ENCODE measurements at regions not wholly inside any gene's neighbourhood (a gene's known extent, or its start where the extent isn't known, plus 50 kb on each side); places are given as distances from the start of the nearest gene placed in this dataset.

DNA sequence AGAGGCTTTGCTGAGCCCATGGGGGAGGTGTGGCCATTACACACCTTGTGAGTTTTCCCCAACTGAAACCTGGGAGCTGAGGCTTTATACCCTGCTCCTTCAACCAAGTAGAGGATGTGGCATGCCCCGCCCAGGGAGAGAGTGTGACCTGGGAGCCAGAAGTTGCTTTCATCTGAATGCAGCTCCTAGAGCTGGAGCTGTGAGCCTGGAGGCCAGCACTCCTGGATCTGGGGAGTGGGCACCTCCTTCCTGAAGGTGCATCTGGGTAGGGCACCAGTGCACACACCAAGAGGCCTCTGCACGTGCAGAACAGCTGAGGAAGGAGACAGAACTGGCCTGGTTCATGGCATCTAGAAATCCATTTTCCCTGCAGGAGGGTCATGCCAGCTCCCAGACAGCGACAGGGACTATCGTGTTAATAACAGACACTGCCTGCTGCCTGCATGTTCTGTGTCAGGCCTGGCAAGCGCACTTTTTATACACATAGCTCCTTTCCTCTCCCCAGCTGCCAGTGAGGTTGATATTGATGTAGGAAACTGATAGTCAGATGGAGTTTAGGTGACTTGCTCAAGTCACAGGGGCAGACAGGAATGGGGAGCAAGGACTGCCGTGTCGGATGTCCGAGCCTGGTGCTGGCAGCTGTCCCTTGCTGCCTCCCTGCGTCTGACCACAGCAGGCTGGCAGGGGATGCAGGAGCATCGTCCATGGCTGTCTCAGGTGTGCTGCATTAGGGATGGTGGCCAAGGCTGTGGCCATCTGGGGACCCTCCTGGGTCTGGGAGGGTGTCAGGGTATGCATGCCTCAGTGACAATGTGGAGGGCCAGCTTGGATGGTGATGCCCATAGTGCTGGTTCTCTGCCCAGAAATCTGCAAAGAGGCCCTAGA lies 189.9 kb upstream of the CXCL12 start:
- Histone ChIP-seq H3K9ac (ENCODE audit: low read length) (no peak overlapping the region), H3K79me2 (ENCODE audit: insufficient read depth, low read length) (no peaks in the 10 kb centered on the region), H3K27ac (ENCODE audit: low read depth, low read length) (no peak overlapping the region), H3K27me3 (ENCODE audit: insufficient read depth, low read length) (peaks cover 6% of the 10 kb centered on the region; the same call in 1 of the 2 replicates), H3K36me3 (ENCODE audit: control insufficient read depth in 1 of 2, insufficient read depth in 2 of 2, low read length in 2 of 2) (no peaks in the 10 kb centered on the region), H3K9me3 (ENCODE audit: control insufficient read depth in 1 of 2, insufficient read depth in 1 of 2, low read depth in 1 of 2, low read length in 2 of 2) (no peaks in the 10 kb centered on the region), H2AFZ (ENCODE audit: low read depth, low read length, poor library complexity, severe bottlenecking) (no peak overlapping the region), H3K4me2 (ENCODE audit: low read length) (no peak overlapping the region), H3K4me1 (ENCODE audit: control insufficient read depth in 1 of 2, insufficient read depth in 2 of 2, low read length in 2 of 2) (no peaks in the 10 kb centered on the region), H4K20me1 (ENCODE audit: insufficient read depth) (no peaks in the 10 kb centered on the region), H3K4me3 (replicated peaks in 1 of 2; ENCODE audit: low read depth in 1 of 2, low read length in 2 of 2) (no peak overlapping the region), H3K9me2 (ENCODE audit: insufficient read depth) (no peaks in the 10 kb centered on the region)
- TF ChIP-seq, protein P1, sequence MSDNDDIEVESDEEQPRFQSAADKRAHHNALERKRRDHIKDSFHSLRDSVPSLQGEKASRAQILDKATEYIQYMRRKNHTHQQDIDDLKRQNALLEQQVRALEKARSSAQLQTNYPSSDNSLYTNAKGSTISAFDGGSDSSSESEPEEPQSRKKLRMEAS (IDR thresholded peaks at IDR 0.05) = no peak
- no peak for TF ChIP-seq JUND (IDR thresholded peaks at IDR 0.05)
- TF ChIP-seq POLR2A (IDR thresholded peaks at IDR 0.05; ENCODE audit: borderline replicate concordance, extremely low read depth, insufficient read depth, insufficient read length) = no peak
- TF ChIP-seq, protein P2, sequence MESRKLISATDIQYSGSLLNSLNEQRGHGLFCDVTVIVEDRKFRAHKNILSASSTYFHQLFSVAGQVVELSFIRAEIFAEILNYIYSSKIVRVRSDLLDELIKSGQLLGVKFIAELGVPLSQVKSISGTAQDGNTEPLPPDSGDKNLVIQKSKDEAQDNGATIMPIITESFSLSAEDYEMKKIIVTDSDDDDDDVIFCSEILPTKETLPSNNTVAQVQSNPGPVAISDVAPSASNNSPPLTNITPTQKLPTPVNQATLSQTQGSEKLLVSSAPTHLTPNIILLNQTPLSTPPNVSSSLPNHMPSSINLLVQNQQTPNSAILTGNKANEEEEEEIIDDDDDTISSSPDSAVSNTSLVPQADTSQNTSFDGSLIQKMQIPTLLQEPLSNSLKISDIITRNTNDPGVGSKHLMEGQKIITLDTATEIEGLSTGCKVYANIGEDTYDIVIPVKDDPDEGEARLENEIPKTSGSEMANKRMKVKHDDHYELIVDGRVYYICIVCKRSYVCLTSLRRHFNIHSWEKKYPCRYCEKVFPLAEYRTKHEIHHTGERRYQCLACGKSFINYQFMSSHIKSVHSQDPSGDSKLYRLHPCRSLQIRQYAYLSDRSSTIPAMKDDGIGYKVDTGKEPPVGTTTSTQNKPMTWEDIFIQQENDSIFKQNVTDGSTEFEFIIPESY (IDR thresholded peaks at IDR 0.05; ENCODE audit: extremely low read depth, insufficient replicate concordance, low read length) = no peak
- no peak for TF ChIP-seq ZFX (IDR thresholded peaks at IDR 0.05)
- no peak for TF ChIP-seq POLR2AphosphoS5 (IDR thresholded peaks at IDR 0.05; ENCODE audit: low read depth, low read length)
- TF ChIP-seq TCF7L2 (IDR thresholded peaks at IDR 0.05; ENCODE audit: borderline replicate concordance, extremely low read depth, insufficient read depth, insufficient read length) = no peak
- TF ChIP-seq CBX3 (IDR thresholded peaks at IDR 0.05; ENCODE audit: low read depth) = no peak
- TF ChIP-seq, protein P3, sequence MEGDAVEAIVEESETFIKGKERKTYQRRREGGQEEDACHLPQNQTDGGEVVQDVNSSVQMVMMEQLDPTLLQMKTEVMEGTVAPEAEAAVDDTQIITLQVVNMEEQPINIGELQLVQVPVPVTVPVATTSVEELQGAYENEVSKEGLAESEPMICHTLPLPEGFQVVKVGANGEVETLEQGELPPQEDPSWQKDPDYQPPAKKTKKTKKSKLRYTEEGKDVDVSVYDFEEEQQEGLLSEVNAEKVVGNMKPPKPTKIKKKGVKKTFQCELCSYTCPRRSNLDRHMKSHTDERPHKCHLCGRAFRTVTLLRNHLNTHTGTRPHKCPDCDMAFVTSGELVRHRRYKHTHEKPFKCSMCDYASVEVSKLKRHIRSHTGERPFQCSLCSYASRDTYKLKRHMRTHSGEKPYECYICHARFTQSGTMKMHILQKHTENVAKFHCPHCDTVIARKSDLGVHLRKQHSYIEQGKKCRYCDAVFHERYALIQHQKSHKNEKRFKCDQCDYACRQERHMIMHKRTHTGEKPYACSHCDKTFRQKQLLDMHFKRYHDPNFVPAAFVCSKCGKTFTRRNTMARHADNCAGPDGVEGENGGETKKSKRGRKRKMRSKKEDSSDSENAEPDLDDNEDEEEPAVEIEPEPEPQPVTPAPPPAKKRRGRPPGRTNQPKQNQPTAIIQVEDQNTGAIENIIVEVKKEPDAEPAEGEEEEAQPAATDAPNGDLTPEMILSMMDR (IDR thresholded peaks at IDR 0.05 in 2 of 3, conservative IDR thresholded peaks at IDR 0.05 in 1 of 3; ENCODE audit: borderline replicate concordance in 1 of 3, insufficient read depth in 1 of 3, low read depth in 2 of 3, low read length in 2 of 3) = no peak
- no peak for TF ChIP-seq YY1 (IDR thresholded peaks at IDR 0.05; ENCODE audit: extremely low read depth, insufficient replicate concordance, low read depth, low read length)
- no peak for TF ChIP-seq RAD21 (IDR thresholded peaks at IDR 0.05; ENCODE audit: low read depth)
- no peak for TF ChIP-seq SRF (IDR thresholded peaks at IDR 0.05; ENCODE audit: low read depth)
- no peak for TF ChIP-seq ZNF274 (IDR thresholded peaks at IDR 0.05; ENCODE audit: low read depth, low read length)
- TF ChIP-seq ELF1 (IDR thresholded peaks at IDR 0.05; ENCODE audit: borderline replicate concordance, low read depth) = no peak
- TF ChIP-seq FOSL1 (IDR thresholded peaks at IDR 0.05; ENCODE audit: low read depth) = no peak
- TF ChIP-seq EGR1 (IDR thresholded peaks at IDR 0.05; ENCODE audit: low read depth) = no peak
- ATAC-seq (no peak), DNase-seq (ENCODE audit: low read depth, low spot score) (no peak)
- intact Hi-C loops (cut with micrococcal nuclease) = no loop called here
- RAD21 ChIA-PET (ENCODE audit: low non-redundant PET in 1 of 2, low total read pairs in 2 of 2, uncharacterized antibody in 2 of 2, unreplicated experiment in 2 of 2) = no interaction called here
- BruUV-seq (replicated peaks) = no TSS peak
- CTCF ChIA-PET = no interaction called here
- POLR2A ChIA-PET = no interaction called here

All from HCT116 (cell line).